Caco-2 (cell line): ENCODE measurements at regions not wholly inside any gene's neighbourhood (a gene's known extent, or its start where the extent isn't known, plus 50 kb on each side); places are given as distances from the start of the nearest gene placed in this dataset.

Experiments
- BruUV-seq: library from RNA; stranded (reverse); fragments of 400-500 nt; replicated peaks from 2 replicates; lab custom pipeline; 2021; lab: Mats Ljungman, UMichigan
- CTCF ChIA-PET: fragments of 300-600 bp; sonication (Branson Sonifier 250); formaldehyde crosslinking; loops from one replicate; lab custom pipeline; 2022; ENCODE audit warnings: antibody characterized with exemption; lab: Charles Lee
- POLR2A ChIA-PET: fragments of 300-600 bp; sonication (Branson Sonifier 250); formaldehyde crosslinking; loops from one replicate; lab custom pipeline; 2022; ENCODE audit warnings: antibody characterized with exemption; lab: Charles Lee
- DNase-seq, 2 experiments: peaks; one replicate each; pipeline versions ENCODE4 v3.0.0 to v3.0.0-alpha.2; 2020 to 2022
- H3K27me3 ChIP-seq: replicated peaks from 2 replicates; pipeline ENCODE4 v1.6.0; 2011; ENCODE audit warnings: low read length; ENCODE audit not compliant: control insufficient read depth, insufficient read depth
- H3K36me3 ChIP-seq: 2 replicates; pipeline ENCODE4 v1.5.1; 2011; ENCODE audit warnings: low read length; ENCODE audit not compliant: control insufficient read depth, insufficient read depth
- H3K4me1 ChIP-seq: fragments of 250-450 bp; sonication (Bioruptor Pico); 2 replicates; pipeline ENCODE4 v1.5.1; 2020; ENCODE audit warnings: mild to moderate bottlenecking
- H3K4me3 ChIP-seq: 2 replicates; pipeline ENCODE4 v1.5.1; 2011; ENCODE audit warnings: low read depth, mild to moderate bottlenecking, control low read depth, low read length
- H3K9me3 ChIP-seq: fragments of 250-450 bp; sonication (Bioruptor Pico); 2 replicates; pipeline ENCODE4 v1.5.1; 2020; ENCODE audit warnings: mild to moderate bottlenecking, moderate library complexity
- H3K27ac Mint-ChIP-seq: one replicate; pipeline ENCODE4 v1.8.0; 2022; ENCODE audit warnings: mixed read lengths; ENCODE audit not compliant: unreplicated experiment
- H3K27me3 Mint-ChIP-seq: one replicate; pipeline ENCODE4 v1.8.0; 2022; ENCODE audit warnings: mixed read lengths; ENCODE audit not compliant: insufficient read depth, unreplicated experiment
- H3K36me3 Mint-ChIP-seq: one replicate; pipeline ENCODE4 v1.8.0; 2022; ENCODE audit warnings: mild to moderate bottlenecking, mixed read lengths; ENCODE audit not compliant: insufficient read depth, unreplicated experiment
- H3K4me1 Mint-ChIP-seq: one replicate; pipeline ENCODE4 v1.8.0; 2022; ENCODE audit warnings: low read depth, mixed read lengths; ENCODE audit not compliant: unreplicated experiment
- H3K4me3 Mint-ChIP-seq: one replicate; pipeline ENCODE4 v1.8.0; 2022; ENCODE audit warnings: mild to moderate bottlenecking, moderate library complexity, mixed read lengths; ENCODE audit not compliant: unreplicated experiment
- H3K9me3 Mint-ChIP-seq: one replicate; pipeline ENCODE4 v1.8.0; 2022; ENCODE audit warnings: mixed read lengths; ENCODE audit not compliant: unreplicated experiment
- CTCF ChIP-seq, 2 experiments: fragments of 200-600 bp in 1 of 2; IDR thresholded peaks; 1 replicate in 1 of 2; 2 replicates in 1 of 2; pipeline versions ENCODE4 v1.5.1 to v1.8.0; 2011 to 2022; ENCODE audit warnings: antibody characterized with exemption in 1 of 2, control low read depth in 1 of 2, inconsistent platforms in 1 of 2, low read depth in 1 of 2, low read length in 1 of 2, mild to moderate bottlenecking in 1 of 2, moderate library complexity in 1 of 2; ENCODE audit not compliant: insufficient read depth in 1 of 2, severe bottlenecking in 1 of 2, unreplicated experiment in 1 of 2
- intact Hi-C: fragments of 100-400 bp; cut with micrococcal nuclease; formaldehyde crosslinking; loops from one replicate; pipeline ENCODE4 v1.10.0; 2022; ENCODE audit not compliant: unreplicated experiment

GRCh38 chr4:184553891-184554290 is 79.5 kb upstream of the IRF2 start:
- peaks cover 3% of the 10 kb centered on the region for H3K27me3 Mint-ChIP-seq

GRCh38 chr4:184550476-184550875 is 76.1 kb upstream of the IRF2 start:
- Mint-ChIP-seq H3K27me3 (peaks cover 3% of the 10 kb centered on the region), H3K27ac (no peak overlapping the region), H3K4me3 (no peak overlapping the region), H3K9me3 (no peaks in the 10 kb centered on the region), H3K36me3 (no peaks in the 10 kb centered on the region), H3K4me1 (no peaks in the 10 kb centered on the region)
- no peak for DNase-seq
- ChIA-PET CTCF (no interaction called here), POLR2A (interaction anchor here (0.7 kb wide), 1 partner anchor 99 kb away, joined by 3 read pairs; the partner anchor contains the start of genes CASP3 and PRIMPOL)
- Histone ChIP-seq H3K9me3 (no peaks in the 10 kb centered on the region; the same call in 1 of the 2 replicates), H3K36me3 (no peaks in the 10 kb centered on the region), H3K27me3 (no peaks in the 10 kb centered on the region), H3K4me1 (no peaks in the 10 kb centered on the region), H3K4me3 (no peak overlapping the region)
- intact Hi-C loops: no loop called here
- no peak for TF ChIP-seq CTCF (IDR thresholded peaks at IDR 0.05; ENCODE audit: insufficient read depth in 1 of 2, low read depth in 1 of 2, low read length in 1 of 2, severe bottlenecking in 1 of 2, unreplicated experiment in 1 of 2)
- no TSS peak for BruUV-seq

More at GRCh38 chr4:184553891-184554290, 79.5 kb upstream of the IRF2 start:
- H3K4me1 ChIP-seq: no peaks in the 10 kb centered on the region
- H3K9me3 ChIP-seq: no peaks in the 10 kb centered on the region; the same call in 1 of the 2 replicates
- Mint-ChIP-seq H3K4me1 (no peaks in the 10 kb centered on the region), H3K27ac (no peak overlapping the region), H3K36me3 (no peaks in the 10 kb centered on the region), H3K9me3 (no peaks in the 10 kb centered on the region), H3K4me3 (no peak overlapping the region)
- no peak overlapping the region for H3K4me3 ChIP-seq
- no peak for TF ChIP-seq CTCF (IDR thresholded peaks at IDR 0.05; ENCODE audit: insufficient read depth in 1 of 2, low read depth in 1 of 2, low read length in 1 of 2, severe bottlenecking in 1 of 2, unreplicated experiment in 1 of 2)
- DNase-seq: no peak
- H3K36me3 ChIP-seq: no peaks in the 10 kb centered on the region
- BruUV-seq: no TSS peak
- intact Hi-C loops: no loop called here
- ChIA-PET POLR2A (no interaction called here), CTCF (no interaction called here)
- no peaks in the 10 kb centered on the region for H3K27me3 ChIP-seq

GRCh38 chr4:184548648-184549341 is 74.4 kb upstream of the IRF2 start:
- H3K27me3 Mint-ChIP-seq: peaks cover 3% of the 10 kb centered on the region
- Histone ChIP-seq H3K4me1 (no peaks in the 10 kb centered on the region), H3K27me3 (no peaks in the 10 kb centered on the region), H3K36me3 (no peaks in the 10 kb centered on the region), H3K4me3 (peak overlapping the region; percentile 31), H3K9me3 (no peaks in the 10 kb centered on the region)
- no peak for TF ChIP-seq CTCF (IDR thresholded peaks at IDR 0.05; ENCODE audit: insufficient read depth in 1 of 2, low read depth in 1 of 2, low read length in 1 of 2, severe bottlenecking in 1 of 2, unreplicated experiment in 1 of 2)
- DNase-seq: peak; percentile 40 to 42
- no peaks in the 10 kb centered on the region for H3K4me1 Mint-ChIP-seq
- BruUV-seq: no TSS peak
- H3K4me3 Mint-ChIP-seq: peak overlapping the region; percentile 77
- POLR2A ChIA-PET: no interaction called here
- intact Hi-C loops: no loop called here
- CTCF ChIA-PET: no interaction called here
- H3K36me3 Mint-ChIP-seq: no peaks in the 10 kb centered on the region
- peak overlapping the region; percentile 50 for H3K27ac Mint-ChIP-seq
- no peaks in the 10 kb centered on the region for H3K9me3 Mint-ChIP-seq
